ENCODE measurements at regions not wholly inside any gene's neighbourhood (a gene's known extent, or its start where the extent isn't known, plus 50 kb on each side); places are given as distances from the start of the nearest gene placed in this dataset.

- no peak for TF ChIP-seq CTCF (conservative IDR thresholded peaks at IDR 0.05; ENCODE audit: low read depth, low read length)
Measured at GRCh38 chr2:15868186-15868585, 72.2 kb upstream of the MYCN start.

GRCh38 chr2:15868704-15869103, 71.6 kb upstream of the MYCN start:
- H3K27ac ChIP-seq: no peak overlapping the region
- no peaks in the 10 kb centered on the region for H3K36me3 ChIP-seq (ENCODE audit: insufficient read depth)
- no peaks in the 10 kb centered on the region for H3K79me2 ChIP-seq (ENCODE audit: insufficient read depth, low read depth)
- no peak overlapping the region for H2AFZ ChIP-seq (ENCODE audit: low read depth)
- no peak overlapping the region for H3K4me3 ChIP-seq (IDR thresholded peaks at IDR 0.05; ENCODE audit: insufficient read depth, low read depth, low read length)
- no peak overlapping the region for H3K4me2 ChIP-seq
- no peaks in the 10 kb centered on the region for H4K20me1 ChIP-seq (ENCODE audit: insufficient read depth)
- no peak overlapping the region for H3K9ac ChIP-seq
- no peak for TF ChIP-seq CTCF (conservative IDR thresholded peaks at IDR 0.05; ENCODE audit: low read depth, low read length)
- H3K27me3 ChIP-seq (ENCODE audit: insufficient read depth, low read depth): no peaks in the 10 kb centered on the region
- no peaks in the 10 kb centered on the region for H3K4me1 ChIP-seq (ENCODE audit: low read depth, poor library complexity, severe bottlenecking)

More at GRCh38 chr2:15868186-15868585, 72.2 kb upstream of the MYCN start:
- H3K9ac ChIP-seq: no peak overlapping the region
- no peaks in the 10 kb centered on the region for H3K27me3 ChIP-seq (ENCODE audit: insufficient read depth, low read depth)
- H3K36me3 ChIP-seq (ENCODE audit: insufficient read depth): no peaks in the 10 kb centered on the region
- no peak overlapping the region for H2AFZ ChIP-seq (ENCODE audit: low read depth)
- H3K79me2 ChIP-seq (ENCODE audit: insufficient read depth, low read depth): no peaks in the 10 kb centered on the region
- no peaks in the 10 kb centered on the region for H4K20me1 ChIP-seq (ENCODE audit: insufficient read depth)
- no peak overlapping the region for H3K4me3 ChIP-seq (IDR thresholded peaks at IDR 0.05; ENCODE audit: insufficient read depth, low read depth, low read length)
- H3K27ac ChIP-seq: no peak overlapping the region
- H3K4me1 ChIP-seq (ENCODE audit: low read depth, poor library complexity, severe bottlenecking): no peaks in the 10 kb centered on the region
- H3K4me2 ChIP-seq: no peak overlapping the region

GRCh38 chr2:15869396-15869795, 71.0 kb upstream of the MYCN start:
- TF ChIP-seq CTCF (conservative IDR thresholded peaks at IDR 0.05; ENCODE audit: low read depth, low read length): no peak
- H3K27me3 ChIP-seq (ENCODE audit: insufficient read depth, low read depth): no peaks in the 10 kb centered on the region
- no peak overlapping the region for H3K27ac ChIP-seq
- no peak overlapping the region for H3K4me3 ChIP-seq (IDR thresholded peaks at IDR 0.05; ENCODE audit: insufficient read depth, low read depth, low read length)
- H3K9ac ChIP-seq: no peak overlapping the region
- no peaks in the 10 kb centered on the region for H4K20me1 ChIP-seq (ENCODE audit: insufficient read depth)
- no peaks in the 10 kb centered on the region for H3K4me1 ChIP-seq (ENCODE audit: low read depth, poor library complexity, severe bottlenecking)
- H3K79me2 ChIP-seq (ENCODE audit: insufficient read depth, low read depth): no peaks in the 10 kb centered on the region
- H3K4me2 ChIP-seq: no peak overlapping the region
- no peak overlapping the region for H2AFZ ChIP-seq (ENCODE audit: low read depth)
- H3K36me3 ChIP-seq (ENCODE audit: insufficient read depth): no peaks in the 10 kb centered on the region

GRCh38 chr2:15869871-15870270, 70.5 kb upstream of the MYCN start:
- Histone ChIP-seq H3K36me3 (ENCODE audit: insufficient read depth) (no peaks in the 10 kb centered on the region), H3K9ac (no peak overlapping the region)
- TF ChIP-seq CTCF (conservative IDR thresholded peaks at IDR 0.05; ENCODE audit: low read depth, low read length): no peak

More at GRCh38 chr2:15869871-15870270, 70.5 kb upstream of the MYCN start:
- H3K4me1 ChIP-seq (ENCODE audit: low read depth, poor library complexity, severe bottlenecking): no peaks in the 10 kb centered on the region
- no peak overlapping the region for H2AFZ ChIP-seq (ENCODE audit: low read depth)
- no peak overlapping the region for H3K4me2 ChIP-seq
- no peaks in the 10 kb centered on the region for H4K20me1 ChIP-seq (ENCODE audit: insufficient read depth)
- H3K27ac ChIP-seq: no peak overlapping the region
- H3K4me3 ChIP-seq (IDR thresholded peaks at IDR 0.05; ENCODE audit: insufficient read depth, low read depth, low read length): no peak overlapping the region
- no peaks in the 10 kb centered on the region for H3K79me2 ChIP-seq (ENCODE audit: insufficient read depth, low read depth)
- no peaks in the 10 kb centered on the region for H3K27me3 ChIP-seq (ENCODE audit: insufficient read depth, low read depth)

All from KMS-11 (cell line).